DOHH2 (cell line): ENCODE measurements at regions not wholly inside any gene's neighbourhood (a gene's known extent, or its start where the extent isn't known, plus 50 kb on each side); places are given as distances from the start of the nearest gene placed in this dataset.

Source experiments
- H3F3A ChIP-seq: fragments of 200-600 bp; sonication (generic), shearing (Covaris generic); 2 replicates; pipeline ENCODE4 v1.6.0; 2016; ENCODE audit warnings: antibody characterized with exemption, mild to moderate bottlenecking; ENCODE audit not compliant: control insufficient read depth, insufficient read depth
- H3K27ac ChIP-seq: fragments of 200-600 bp; sonication (generic); 2 replicates; pipeline ENCODE4 v1.5.1; 2014; ENCODE audit warnings: low read depth, mild to moderate bottlenecking, low read length, moderate library complexity
- H3K27me3 ChIP-seq: fragments of 200-600 bp; sonication (generic); 2 replicates; pipeline ENCODE4 v1.6.1; 2014; ENCODE audit warnings: mild to moderate bottlenecking, low read length, mixed read lengths; ENCODE audit not compliant: control insufficient read depth
- H3K36me3 ChIP-seq: fragments of 200-600 bp; sonication (generic); 2 replicates; pipeline ENCODE4 v1.6.1; 2014; ENCODE audit warnings: mild to moderate bottlenecking, low read length, moderate library complexity, mixed read lengths; ENCODE audit not compliant: control insufficient read depth
- H3K4me1 ChIP-seq: fragments of 200-600 bp; sonication (generic); 2 replicates; pipeline ENCODE4 v1.6.1; 2014; ENCODE audit warnings: mild to moderate bottlenecking, low read length, mixed read lengths; ENCODE audit not compliant: control insufficient read depth
- H3K4me2 ChIP-seq: fragments of 200-600 bp; sonication (generic); 2 replicates; pipeline ENCODE4 v1.6.0; 2014; ENCODE audit warnings: mild to moderate bottlenecking, low read length, moderate library complexity
- H3K4me3 ChIP-seq: fragments of 200-600 bp; sonication (generic); 2 replicates; pipeline ENCODE4 v1.5.1; 2014; ENCODE audit warnings: mild to moderate bottlenecking, low read length, mixed read lengths
- H3K79me2 ChIP-seq: fragments of 200-600 bp; sonication (generic); 2 replicates; pipeline ENCODE4 v1.6.1; 2014; ENCODE audit warnings: mild to moderate bottlenecking, low read length, mixed read lengths; ENCODE audit not compliant: control insufficient read depth
- H3K9me2 ChIP-seq: fragments of 200-600 bp; sonication (generic); replicated peaks from 2 replicates; pipeline ENCODE4 v1.6.1; 2014; ENCODE audit warnings: mild to moderate bottlenecking, low read length, mixed read lengths; ENCODE audit not compliant: control insufficient read depth
- H3K9me3 ChIP-seq: fragments of 200-600 bp; sonication (generic); 2 replicates; pipeline ENCODE4 v1.6.1; 2014; ENCODE audit warnings: antibody characterized with exemption, low read length, mixed read lengths; ENCODE audit not compliant: control insufficient read depth, insufficient read depth
- H4K20me1 ChIP-seq: fragments of 200-600 bp; sonication (generic); 2 replicates; pipeline ENCODE4 v1.6.0; 2014; ENCODE audit warnings: low read depth, mild to moderate bottlenecking, antibody characterized with exemption, low read length, moderate library complexity; ENCODE audit not compliant: control insufficient read depth, insufficient read depth
- EZH2phosphoT487 ChIP-seq: fragments of 200-600 bp; sonication (generic); IDR thresholded peaks from 2 replicates; pipeline ENCODE4 v1.6.1; 2017; ENCODE audit warnings: borderline replicate concordance, mild to moderate bottlenecking, antibody characterized with exemption, low read length, moderate library complexity, mixed read lengths
- TF ChIP-seq, protein P1 (sequence below): fragments of 200-600 bp; sonication (generic); IDR thresholded peaks from one replicate; pipeline ENCODE4 v1.5.1; 2014; ENCODE audit warnings: antibody characterized with exemption, mild to moderate bottlenecking, low read depth, low read length; ENCODE audit not compliant: poor library complexity, severe bottlenecking

GRCh38 chr16:13805951-13806350 lies 114.0 kb upstream of the ERCC4 start:
- Histone ChIP-seq H4K20me1 (no peaks in the 10 kb centered on the region), H3K9me2 (no peaks in the 10 kb centered on the region), H3K79me2 (no peaks in the 10 kb centered on the region), H3K4me1 (no peaks in the 10 kb centered on the region), H3K27me3 (no peaks in the 10 kb centered on the region), H3K9me3 (no peaks in the 10 kb centered on the region), H3K4me3 (no peak overlapping the region), H3K27ac (no peak overlapping the region), H3F3A (no peaks in the 10 kb centered on the region), H3K36me3 (no peaks in the 10 kb centered on the region), H3K4me2 (no peak overlapping the region)
- TF ChIP-seq, protein P1, sequence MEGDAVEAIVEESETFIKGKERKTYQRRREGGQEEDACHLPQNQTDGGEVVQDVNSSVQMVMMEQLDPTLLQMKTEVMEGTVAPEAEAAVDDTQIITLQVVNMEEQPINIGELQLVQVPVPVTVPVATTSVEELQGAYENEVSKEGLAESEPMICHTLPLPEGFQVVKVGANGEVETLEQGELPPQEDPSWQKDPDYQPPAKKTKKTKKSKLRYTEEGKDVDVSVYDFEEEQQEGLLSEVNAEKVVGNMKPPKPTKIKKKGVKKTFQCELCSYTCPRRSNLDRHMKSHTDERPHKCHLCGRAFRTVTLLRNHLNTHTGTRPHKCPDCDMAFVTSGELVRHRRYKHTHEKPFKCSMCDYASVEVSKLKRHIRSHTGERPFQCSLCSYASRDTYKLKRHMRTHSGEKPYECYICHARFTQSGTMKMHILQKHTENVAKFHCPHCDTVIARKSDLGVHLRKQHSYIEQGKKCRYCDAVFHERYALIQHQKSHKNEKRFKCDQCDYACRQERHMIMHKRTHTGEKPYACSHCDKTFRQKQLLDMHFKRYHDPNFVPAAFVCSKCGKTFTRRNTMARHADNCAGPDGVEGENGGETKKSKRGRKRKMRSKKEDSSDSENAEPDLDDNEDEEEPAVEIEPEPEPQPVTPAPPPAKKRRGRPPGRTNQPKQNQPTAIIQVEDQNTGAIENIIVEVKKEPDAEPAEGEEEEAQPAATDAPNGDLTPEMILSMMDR = no peak
- TF ChIP-seq EZH2phosphoT487 = no peak

DNA sequence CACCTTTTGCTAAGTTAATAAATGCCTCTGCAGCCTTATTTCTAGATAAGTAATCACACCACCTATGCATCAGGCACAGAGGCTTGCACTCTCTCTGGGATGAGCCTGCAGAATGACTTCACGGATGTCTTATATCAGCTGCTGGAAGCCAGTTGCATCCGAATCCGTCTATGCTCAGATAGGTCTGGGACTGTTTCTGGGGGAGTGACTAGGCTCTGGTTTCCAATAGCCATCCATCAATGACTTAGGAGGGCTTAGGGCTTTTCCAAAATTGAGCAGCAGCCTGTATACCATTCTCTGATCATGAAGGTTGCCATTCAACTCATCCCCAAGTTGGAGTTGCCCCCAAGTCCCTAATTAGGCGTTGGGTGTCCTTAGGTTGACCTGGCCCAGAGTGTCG lies 113.3 kb upstream of the ERCC4 start:
- Histone ChIP-seq H3K27me3 (no peaks in the 10 kb centered on the region), H3K4me3 (no peak overlapping the region)
- TF ChIP-seq, protein P1 = no peak
- no peak for TF ChIP-seq EZH2phosphoT487

GRCh38 chr16:13808102-13808501 lies 111.9 kb upstream of the ERCC4 start:
- H3K9me2 ChIP-seq = no peaks in the 10 kb centered on the region
- H3K4me3 ChIP-seq = no peak overlapping the region
- no peaks in the 10 kb centered on the region for H3K27me3 ChIP-seq
- no peaks in the 10 kb centered on the region for H3K79me2 ChIP-seq
- H3K9me3 ChIP-seq = no peaks in the 10 kb centered on the region
- H3K36me3 ChIP-seq = no peaks in the 10 kb centered on the region
- H3F3A ChIP-seq = no peaks in the 10 kb centered on the region
- TF ChIP-seq, protein P1 = no peak
- TF ChIP-seq EZH2phosphoT487 = no peak
- no peaks in the 10 kb centered on the region for H4K20me1 ChIP-seq
- no peak overlapping the region for H3K27ac ChIP-seq
- H3K4me2 ChIP-seq = no peak overlapping the region
- H3K4me1 ChIP-seq = no peaks in the 10 kb centered on the region

More for the DNA sequence above, 113.3 kb upstream of the ERCC4 start:
- no peaks in the 10 kb centered on the region for H3K79me2 ChIP-seq
- no peak overlapping the region for H3K4me2 ChIP-seq
- no peaks in the 10 kb centered on the region for H3K36me3 ChIP-seq
- no peaks in the 10 kb centered on the region for H3K9me3 ChIP-seq
- no peaks in the 10 kb centered on the region for H3K9me2 ChIP-seq
- H3K27ac ChIP-seq = no peak overlapping the region
- H3K4me1 ChIP-seq = no peaks in the 10 kb centered on the region
- H4K20me1 ChIP-seq = no peaks in the 10 kb centered on the region
- no peaks in the 10 kb centered on the region for H3F3A ChIP-seq

- Histone ChIP-seq H3K4me2 (no peak overlapping the region), H3K27ac (no peak overlapping the region), H3K36me3 (no peaks in the 10 kb centered on the region), H3K9me2 (no peaks in the 10 kb centered on the region), H4K20me1 (no peaks in the 10 kb centered on the region), H3K4me3 (no peak overlapping the region), H3F3A (no peaks in the 10 kb centered on the region), H3K27me3 (no peaks in the 10 kb centered on the region), H3K79me2 (no peaks in the 10 kb centered on the region), H3K4me1 (no peaks in the 10 kb centered on the region), H3K9me3 (no peaks in the 10 kb centered on the region)
- TF ChIP-seq, protein P1 = no peak
- no peak for TF ChIP-seq EZH2phosphoT487
Observed at GRCh38 chr16:13809765-13810164, 110.2 kb upstream of the ERCC4 start.
